PC-3 (cell line): ENCODE measurements at regions not wholly inside any gene's neighbourhood (a gene's known extent, or its start where the extent isn't known, plus 50 kb on each side); places are given as distances from the start of the nearest gene placed in this dataset.

Source experiments
- EZH2 ChIP-seq: fragments of 300-600 bp; sonication (generic); IDR thresholded peaks from one replicate; pipeline ENCODE4 v1.6.1; 2017; ENCODE audit warnings: antibody characterized with exemption, mild to moderate bottlenecking, low read length; ENCODE audit not compliant: unreplicated experiment
- TF ChIP-seq, protein P1 (sequence below): fragments of 300-600 bp; sonication (generic); conservative IDR thresholded peaks from 2 replicates; pipeline ENCODE4 v1.5.1; 2017; ENCODE audit warnings: antibody characterized with exemption, low read depth, mild to moderate bottlenecking, low read length

DNA sequence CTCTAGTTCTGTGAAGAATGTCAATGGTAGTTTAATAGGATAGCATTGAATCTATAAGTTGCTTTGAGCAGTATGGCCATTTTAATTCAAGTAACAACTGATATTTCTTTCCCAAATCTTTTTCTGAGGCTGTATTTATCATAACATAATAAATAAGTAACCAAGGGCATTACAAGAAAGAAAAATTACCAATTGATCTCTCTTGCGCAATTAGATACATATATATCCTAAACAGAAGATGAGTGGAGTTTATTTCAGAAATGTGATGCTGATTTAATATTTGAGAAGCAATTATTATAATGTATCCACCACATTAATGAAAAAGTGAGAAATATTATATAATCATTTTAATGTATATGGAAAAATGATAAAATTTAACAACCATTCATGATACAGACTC lies 802.5 kb upstream of the AGA start:
- TF ChIP-seq, protein P1, sequence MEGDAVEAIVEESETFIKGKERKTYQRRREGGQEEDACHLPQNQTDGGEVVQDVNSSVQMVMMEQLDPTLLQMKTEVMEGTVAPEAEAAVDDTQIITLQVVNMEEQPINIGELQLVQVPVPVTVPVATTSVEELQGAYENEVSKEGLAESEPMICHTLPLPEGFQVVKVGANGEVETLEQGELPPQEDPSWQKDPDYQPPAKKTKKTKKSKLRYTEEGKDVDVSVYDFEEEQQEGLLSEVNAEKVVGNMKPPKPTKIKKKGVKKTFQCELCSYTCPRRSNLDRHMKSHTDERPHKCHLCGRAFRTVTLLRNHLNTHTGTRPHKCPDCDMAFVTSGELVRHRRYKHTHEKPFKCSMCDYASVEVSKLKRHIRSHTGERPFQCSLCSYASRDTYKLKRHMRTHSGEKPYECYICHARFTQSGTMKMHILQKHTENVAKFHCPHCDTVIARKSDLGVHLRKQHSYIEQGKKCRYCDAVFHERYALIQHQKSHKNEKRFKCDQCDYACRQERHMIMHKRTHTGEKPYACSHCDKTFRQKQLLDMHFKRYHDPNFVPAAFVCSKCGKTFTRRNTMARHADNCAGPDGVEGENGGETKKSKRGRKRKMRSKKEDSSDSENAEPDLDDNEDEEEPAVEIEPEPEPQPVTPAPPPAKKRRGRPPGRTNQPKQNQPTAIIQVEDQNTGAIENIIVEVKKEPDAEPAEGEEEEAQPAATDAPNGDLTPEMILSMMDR = no peak
- TF ChIP-seq EZH2 = no peak
